Fibroblast of the aortic adventitia (primary cell): ENCODE measurements at regions not wholly inside any gene's neighbourhood (a gene's known extent, or its start where the extent isn't known, plus 50 kb on each side); places are given as distances from the start of the nearest gene placed in this dataset.

Experiments used
- DNase-seq: peaks from one replicate; pipeline ENCODE4 v3.0.0-alpha.2; 2010; ENCODE audit warnings: low read depth
- H3K4me3 ChIP-seq: 2 replicates; pipeline ENCODE4 v1.5.1; 2011; ENCODE audit warnings: low read depth, mild to moderate bottlenecking, control low read depth, low read length, moderate library complexity
- TF ChIP-seq, protein P1 (sequence below): IDR thresholded peaks from 2 replicates; pipeline ENCODE4 v1.5.1; 2011; ENCODE audit warnings: mild to moderate bottlenecking, low read length, control low read depth, inconsistent platforms; ENCODE audit not compliant: insufficient read depth

DNA sequence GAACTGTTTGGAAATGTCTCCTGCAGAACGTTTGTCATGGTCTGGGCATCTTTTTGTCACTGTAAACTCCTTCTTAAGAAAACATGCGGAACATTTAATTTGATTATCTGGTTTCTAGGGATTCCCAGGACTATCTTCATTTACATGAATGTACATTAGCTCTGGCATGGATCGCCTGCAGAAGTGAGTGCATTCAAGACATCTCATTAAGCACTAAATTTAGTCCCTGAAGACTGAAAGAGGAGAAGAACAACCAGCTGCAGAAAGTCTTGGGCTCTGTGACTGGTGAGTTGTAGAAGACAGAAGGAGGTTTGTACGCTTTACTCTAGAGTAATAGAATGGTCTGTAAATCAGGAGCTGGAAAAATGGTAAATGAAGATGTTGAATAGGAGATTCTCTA, 540.7 kb downstream of the BCKDHB start:
- DNase-seq = no peak
- H3K4me3 ChIP-seq = no peak overlapping the region
- TF ChIP-seq, protein P1, sequence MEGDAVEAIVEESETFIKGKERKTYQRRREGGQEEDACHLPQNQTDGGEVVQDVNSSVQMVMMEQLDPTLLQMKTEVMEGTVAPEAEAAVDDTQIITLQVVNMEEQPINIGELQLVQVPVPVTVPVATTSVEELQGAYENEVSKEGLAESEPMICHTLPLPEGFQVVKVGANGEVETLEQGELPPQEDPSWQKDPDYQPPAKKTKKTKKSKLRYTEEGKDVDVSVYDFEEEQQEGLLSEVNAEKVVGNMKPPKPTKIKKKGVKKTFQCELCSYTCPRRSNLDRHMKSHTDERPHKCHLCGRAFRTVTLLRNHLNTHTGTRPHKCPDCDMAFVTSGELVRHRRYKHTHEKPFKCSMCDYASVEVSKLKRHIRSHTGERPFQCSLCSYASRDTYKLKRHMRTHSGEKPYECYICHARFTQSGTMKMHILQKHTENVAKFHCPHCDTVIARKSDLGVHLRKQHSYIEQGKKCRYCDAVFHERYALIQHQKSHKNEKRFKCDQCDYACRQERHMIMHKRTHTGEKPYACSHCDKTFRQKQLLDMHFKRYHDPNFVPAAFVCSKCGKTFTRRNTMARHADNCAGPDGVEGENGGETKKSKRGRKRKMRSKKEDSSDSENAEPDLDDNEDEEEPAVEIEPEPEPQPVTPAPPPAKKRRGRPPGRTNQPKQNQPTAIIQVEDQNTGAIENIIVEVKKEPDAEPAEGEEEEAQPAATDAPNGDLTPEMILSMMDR = no peak

- DNase-seq = no peak
- H3K4me3 ChIP-seq = no peak overlapping the region
- TF ChIP-seq, protein P1 = no peak
These were observed 537.4 kb downstream of the BCKDHB start for GRCh38 chr6:80643881-80644280.

DNA sequence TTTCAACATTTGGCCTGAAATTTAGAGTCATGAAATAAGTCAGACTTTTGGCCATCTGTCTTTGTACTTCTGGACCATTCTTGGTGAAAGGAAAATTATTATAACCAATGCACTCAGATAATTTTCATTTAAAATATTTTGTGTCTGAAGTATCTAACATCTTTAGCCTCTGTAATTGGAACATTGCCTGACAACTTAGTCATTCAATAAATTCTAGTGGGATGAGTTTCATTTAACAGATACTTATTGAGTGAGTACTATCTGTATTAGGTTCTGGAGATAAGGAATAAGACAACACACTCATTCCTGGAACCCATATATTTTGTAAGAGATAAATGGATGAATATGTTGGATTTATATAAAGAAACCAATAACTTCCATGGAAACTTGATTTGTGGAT, 536.0 kb downstream of the BCKDHB start:
- DNase-seq = peak; percentile 54
- H3K4me3 ChIP-seq = no peak overlapping the region
- TF ChIP-seq, protein P1 = no peak

DNA sequence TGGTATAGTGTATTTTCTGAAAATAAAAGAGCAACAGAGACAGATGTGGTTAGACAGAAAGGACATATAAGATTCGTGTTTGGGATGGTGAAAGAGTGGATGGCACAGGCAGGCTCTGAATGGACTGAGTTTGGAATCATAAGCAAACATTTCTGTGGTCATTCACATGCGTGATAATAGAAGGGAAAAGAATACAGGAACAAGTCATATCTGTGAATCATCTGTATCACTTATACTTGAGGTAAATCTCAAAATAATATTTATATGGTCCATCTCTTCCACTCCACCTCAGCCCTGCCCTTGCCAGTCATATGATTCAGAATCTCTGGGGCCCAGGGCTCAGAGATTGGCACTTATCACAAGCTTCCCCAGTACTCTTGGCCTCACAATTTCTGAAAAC, 535.1 kb downstream of the BCKDHB start:
- peak; percentile 37 for DNase-seq
- TF ChIP-seq, protein P1 = no peak
- no peak overlapping the region for H3K4me3 ChIP-seq

- H3K4me3 ChIP-seq = no peak overlapping the region
- no peak for DNase-seq
- TF ChIP-seq, protein P1 = no peak
These were observed 533.7 kb downstream of the BCKDHB start for GRCh38 chr6:80640176-80640575.

GRCh38 chr6:80639181-80639629, 532.7 kb downstream of the BCKDHB start:
- TF ChIP-seq, protein P1 = no peak
- no peak for DNase-seq

More at GRCh38 chr6:80639181-80639629, 532.7 kb downstream of the BCKDHB start:
- H3K4me3 ChIP-seq = no peak overlapping the region
